Inferior parietal cortex (tissue), 1 donor: ENCODE measurements at regions not wholly inside any gene's neighbourhood (a gene's known extent, or its start where the extent isn't known, plus 50 kb on each side); places are given as distances from the start of the nearest gene placed in this dataset.
"Not testable (repeated sequence)": the region's sequence is repeated elsewhere in the genome, so short reads cannot be mapped to it uniquely, and the experiment has no call there.

Experiments used
- DNase-seq: peaks from one replicate; pipeline ENCODE4 v3.0.0-alpha.2; 2016; ENCODE audit errors: extremely low spot score

DNA sequence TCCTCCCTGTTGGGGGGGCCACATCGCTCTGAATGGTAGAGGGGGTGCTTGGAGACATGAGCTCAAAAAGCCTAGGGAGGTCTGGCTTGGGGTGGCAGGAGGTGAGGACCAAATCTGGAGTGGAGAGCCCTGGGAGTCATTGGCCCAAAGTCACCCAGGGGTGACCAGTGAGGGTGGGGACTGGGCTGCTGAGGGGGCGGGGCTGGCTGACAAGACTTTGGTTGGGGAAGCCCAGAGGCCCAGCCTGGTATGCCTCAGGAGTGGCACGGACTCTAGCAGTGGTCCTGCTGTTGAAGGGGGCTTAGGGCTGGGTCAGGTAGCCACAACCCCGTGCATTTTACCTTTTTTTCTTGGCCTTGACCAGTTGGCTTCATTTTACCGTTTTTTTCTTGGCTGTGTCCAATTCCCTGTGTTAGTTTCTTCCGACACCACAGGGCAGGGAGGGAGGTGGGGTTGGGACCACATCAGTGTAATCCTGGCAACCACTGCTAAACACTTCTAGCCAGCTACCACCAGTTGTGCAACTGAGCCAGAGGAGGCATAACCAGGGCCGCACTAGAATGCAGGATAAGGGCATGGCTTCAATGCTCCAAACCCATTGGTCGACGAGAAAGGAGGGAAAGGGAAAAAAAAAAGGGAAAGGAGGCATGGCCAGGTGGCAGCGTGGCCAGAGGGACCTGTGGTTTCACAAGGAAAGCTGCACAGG lies 105.3 kb upstream of the C2CD4B start:
- DNase-seq, result no peak

DNA sequence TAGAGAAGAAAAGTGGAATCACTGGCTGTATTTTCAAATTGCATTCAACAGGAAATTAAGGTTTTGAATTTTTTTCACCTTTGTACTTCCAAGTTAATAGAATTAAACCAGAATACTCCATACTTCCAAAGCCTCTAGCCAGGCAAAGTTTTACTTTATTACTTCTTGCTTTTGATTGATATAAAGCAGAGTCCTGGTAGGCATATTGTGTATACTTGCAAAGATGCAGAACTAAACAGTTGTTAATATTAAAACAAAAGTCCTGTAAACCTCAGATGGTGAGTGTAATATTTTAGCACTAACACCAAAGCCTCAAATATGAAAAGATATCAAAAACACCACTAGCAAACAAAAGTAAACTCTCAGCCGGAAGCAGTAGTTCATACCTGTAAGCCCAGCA lies 107.2 kb upstream of the C2CD4B start:
- DNase-seq, result no peak

DNA sequence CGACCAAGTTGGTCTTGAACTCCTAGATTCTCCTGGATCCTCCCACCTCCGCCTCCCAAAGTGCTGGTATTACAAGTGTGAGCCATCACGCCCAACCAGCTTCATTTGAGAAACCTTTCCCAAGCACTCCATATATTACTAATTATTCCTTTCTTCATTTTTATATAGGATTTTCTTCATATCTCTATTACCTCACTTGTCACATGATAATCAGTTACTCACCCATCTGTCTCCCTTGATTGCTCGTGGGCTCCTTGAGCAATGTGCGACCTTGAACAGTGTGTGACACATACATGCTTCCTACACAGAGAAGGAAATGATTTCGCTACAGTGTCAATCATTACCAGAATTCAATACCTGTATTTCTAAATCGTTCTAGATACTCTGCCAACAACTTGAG lies 110.7 kb upstream of the C2CD4B start:
- no peak for DNase-seq

DNA sequence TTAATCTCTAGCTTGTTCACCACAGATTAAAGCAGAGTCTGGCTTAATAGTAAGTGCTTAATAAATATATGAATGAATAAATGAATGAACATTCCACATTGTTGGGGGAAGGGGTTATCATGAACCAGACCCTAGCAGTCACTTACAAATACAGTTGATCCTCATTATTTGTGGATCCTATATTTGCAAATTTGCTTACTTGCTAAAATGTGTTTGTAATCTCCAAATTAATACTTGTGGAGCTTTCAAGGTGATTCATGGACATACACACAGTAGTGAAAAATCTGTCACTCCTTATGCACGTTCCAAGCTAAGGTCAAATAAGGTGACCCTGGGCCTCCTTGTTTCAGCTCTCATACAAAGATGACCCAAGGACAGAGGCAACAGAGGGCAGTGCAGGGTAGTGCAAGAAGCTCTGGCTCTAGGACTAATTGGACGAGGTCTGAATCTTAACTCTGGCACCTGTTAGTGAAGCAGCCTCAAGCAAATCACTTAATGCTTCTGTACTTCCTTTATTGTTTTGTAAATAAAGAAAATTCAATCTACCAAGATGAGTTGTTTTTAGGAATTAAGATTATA lies 112.8 kb upstream of the C2CD4B start:
- no peak for DNase-seq

DNA sequence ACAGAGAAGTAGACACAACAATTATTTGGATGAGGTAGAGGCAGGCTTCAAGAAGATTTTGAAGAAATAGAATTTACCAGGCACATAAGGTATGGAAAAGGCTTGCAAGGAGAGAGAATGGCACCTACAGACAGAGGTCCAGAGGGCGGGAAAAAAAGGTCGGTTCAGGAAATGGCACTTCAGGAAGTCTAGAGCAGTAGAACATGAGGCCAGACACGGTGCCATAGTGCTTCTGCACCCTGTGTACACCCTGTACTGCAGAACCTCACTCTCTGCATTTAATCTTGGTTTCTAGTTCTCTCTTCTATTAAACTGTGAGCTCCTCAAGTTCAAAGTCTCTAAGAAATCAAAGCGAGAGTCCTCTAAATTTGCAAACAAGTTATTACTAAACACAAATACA lies 113.4 kb upstream of the C2CD4B start:
- DNase-seq, result no peak

DNA sequence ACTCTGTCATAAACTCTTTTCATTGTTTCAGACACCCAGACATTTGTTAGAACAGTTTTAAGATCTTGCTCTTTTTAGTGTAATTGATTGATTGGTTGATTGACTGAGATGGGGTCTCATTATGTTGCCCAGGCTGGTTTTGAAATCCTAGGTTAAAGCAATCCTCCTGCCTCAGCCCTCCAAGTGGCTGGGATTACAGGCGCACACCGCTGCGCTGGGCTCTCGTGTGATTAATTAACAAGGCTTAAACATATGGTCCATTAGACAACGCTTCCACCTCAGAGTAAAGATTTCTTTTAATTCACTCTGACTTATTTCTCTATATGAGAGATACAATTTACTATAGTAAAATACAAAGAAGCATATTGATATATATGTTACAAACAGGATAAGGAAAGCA lies 114.0 kb upstream of the C2CD4B start:
- DNase-seq, result no peak

DNA sequence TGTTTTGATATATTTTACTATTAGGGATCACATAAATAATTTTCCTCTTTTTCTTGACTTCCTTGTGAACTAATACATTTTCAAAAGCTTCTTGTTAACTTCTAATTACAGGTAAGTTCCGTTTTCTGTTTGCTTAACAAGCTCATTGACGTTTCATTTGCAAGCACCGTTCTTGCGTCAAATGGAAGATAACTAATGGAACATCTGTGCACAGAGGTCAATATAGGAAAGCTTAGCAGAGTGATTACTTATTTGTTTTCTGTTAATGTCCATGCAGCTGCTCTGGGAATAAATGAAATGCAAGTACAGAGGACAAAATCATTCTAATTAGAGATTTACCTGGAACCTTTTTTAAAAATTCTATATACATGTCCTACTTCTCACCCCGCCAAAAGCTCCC lies 115.5 kb upstream of the C2CD4B start:
- DNase-seq, result no peak

DNA sequence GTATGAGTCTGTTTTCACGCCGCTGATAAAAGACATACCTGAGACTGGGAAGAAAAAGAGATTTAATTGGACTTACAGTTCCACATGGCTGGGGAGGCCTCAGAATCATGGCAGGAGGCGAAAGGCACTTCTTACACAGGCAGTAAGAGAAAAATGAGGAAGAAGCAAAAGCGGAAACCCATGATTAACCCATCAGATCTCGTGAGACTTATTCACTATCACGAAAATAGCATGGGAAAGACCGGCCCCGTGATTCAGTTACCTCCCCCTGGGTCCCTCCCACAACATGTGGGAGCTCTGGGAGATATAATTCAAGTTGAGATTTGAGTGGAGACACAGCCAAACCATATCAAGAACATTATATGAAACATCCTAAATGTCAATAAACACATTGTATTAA lies 116.7 kb upstream of the C2CD4B start:
- not testable (repeated sequence) for DNase-seq

DNA sequence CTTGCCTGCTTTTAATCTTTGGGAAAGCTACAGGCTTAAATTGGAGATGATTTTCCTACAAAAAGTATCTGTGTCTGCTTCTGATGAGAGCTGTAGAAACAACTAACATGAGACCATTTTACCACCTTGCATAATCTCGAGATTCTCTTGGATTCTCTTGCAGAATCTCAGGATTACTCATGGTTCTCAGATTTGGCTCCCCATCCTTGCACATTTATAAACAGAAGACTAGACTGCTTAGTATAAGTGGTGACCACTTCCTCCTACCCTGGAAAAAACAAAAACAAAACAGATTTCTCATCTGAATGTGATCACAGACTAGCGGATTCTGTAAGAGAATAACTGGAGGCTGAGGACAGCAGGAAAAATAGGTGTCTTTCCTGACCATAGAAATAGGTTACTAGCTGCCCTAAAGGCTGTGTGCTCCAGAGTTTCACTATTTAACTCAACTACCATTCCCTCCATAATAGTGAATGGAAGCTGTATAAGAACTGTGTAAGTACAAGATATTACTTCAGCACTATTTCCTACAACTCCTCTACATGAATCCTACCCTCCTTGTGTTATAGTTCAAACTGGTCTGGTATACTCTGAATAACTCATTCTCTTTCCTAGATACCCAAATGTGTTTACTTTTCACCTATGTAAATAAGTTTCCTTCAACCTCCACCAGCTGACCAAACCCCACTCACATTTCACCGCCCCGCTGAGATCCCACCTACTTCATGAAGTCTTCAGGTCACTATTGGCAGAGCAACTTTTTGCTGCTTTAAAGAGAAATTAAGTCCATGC lies 122.2 kb upstream of the C2CD4B start:
- no peak for DNase-seq

DNA sequence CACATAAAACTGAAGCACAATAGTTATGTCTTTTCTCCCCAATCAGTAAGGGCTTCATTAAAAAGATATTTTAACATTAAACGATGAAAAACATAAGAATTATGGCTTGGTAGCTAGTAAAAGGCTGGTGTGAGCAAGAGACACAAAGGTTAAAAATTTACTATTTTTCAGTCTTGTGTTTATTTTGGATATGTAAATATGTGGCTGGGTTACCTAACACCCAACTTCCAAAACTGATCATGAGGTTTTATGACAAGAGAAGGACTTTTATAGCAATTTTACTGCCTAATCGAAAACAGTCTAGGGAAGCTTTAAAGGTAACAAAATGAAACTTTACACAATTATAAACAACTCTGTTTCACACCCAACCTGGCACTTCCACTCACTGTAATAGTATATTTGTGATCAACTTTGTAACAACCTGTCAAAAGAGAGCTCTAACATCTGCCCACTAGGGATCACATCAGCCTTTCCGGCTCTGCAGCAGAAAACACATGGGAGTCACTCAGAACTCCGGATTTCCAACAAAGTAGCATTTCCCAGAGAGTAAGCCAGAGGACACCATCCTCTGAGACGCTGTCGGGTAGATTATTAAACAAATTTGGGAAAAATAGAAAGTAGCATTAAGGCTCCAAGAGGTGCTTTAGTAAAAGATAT lies 123.4 kb upstream of the C2CD4B start:
- no peak for DNase-seq

DNA sequence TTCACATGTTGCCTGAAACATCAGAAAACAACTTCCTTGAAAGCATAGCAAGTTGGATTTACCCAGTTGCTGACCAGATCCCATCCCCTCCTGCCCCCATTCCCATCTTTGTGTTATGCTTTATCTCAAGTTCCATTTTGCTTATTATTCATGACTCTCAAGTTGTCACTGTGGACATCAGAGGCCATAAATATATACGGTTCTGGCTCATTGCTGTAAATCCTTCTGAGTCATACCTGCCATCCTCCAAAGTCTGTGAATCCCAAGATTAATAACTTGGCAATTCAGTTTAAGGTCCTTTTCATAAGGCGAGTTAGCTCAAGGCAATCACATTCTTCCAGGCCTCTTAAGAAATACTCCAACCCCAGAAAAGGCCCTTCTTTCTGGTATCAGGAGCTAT lies 126.2 kb upstream of the C2CD4B start:
- DNase-seq, result no peak

DNA sequence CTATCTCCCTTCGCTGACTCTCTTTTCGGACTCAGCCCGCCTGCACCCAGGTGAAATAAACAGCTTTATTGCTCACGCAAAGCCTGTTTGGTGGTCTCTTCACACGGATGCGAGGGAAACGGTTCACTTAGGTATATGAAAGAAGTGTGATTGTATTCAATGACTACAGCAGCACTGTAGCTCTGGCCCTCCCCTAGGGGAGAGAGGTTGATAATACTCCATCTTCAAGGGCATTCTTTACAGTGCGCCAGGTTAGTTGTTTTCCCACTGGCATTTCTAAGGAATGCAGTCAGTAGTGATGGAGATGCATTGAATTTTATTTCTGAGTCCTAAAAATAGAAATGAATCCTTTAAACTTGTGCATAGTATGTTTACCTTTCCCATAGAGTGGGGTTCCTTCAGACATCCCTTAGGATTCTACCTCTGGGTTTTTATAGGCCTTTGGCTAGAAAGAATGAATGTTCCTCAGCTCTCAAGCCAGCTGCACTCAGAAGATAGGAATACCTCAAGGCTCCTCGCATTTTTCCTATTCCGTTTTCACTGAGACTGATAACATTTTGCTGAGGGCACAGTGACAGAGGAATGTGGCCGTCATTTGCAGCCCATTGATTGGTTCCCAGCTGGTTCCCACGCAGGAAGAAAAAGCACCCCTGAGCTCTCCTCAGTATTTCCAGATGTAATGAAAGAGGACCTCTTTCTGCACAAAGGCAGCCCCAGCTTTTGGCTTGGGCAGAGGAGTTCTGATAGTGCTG lies 131.8 kb upstream of the C2CD4B start:
- DNase-seq, result no peak

DNA sequence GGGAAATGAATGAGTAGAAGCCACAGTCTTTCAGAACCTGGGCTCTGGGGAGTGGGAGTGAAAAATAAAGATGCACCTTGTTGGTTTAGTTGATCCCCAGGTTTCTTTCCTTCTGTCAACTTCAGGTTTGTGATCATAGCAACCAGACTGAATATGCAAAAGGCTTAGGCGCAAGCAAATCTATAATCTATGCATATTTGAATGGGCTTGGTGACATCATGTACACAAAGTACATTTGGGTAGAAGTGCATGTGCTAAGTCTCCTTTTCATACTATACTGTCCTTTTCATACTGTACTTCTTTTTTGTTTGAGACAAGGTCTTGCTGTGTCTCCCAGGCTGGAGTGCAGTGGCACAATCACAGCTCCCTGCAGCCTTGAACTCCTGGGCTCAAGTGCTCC lies 132.4 kb upstream of the C2CD4B start:
- no peak for DNase-seq

DNA sequence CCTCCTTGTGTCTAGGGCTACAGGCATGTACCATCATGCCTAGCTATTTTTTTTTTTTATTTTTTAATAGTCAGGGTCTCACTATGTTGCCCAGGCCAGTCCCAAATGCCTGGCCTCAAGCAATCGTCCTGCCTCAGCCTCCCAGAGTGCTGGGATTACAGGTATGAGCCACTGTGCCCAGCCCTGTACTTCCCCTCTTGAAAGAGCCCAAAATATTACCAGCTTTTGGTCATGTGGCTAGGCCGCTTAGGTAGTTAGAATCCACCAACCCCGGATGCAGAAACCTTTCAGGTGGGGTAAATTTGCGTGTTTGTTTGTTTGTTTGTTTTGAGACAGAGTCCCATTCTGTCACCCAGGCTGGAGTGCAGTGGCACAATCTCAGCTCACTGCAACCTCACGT lies 132.8 kb upstream of the C2CD4B start:
- no peak for DNase-seq

DNA sequence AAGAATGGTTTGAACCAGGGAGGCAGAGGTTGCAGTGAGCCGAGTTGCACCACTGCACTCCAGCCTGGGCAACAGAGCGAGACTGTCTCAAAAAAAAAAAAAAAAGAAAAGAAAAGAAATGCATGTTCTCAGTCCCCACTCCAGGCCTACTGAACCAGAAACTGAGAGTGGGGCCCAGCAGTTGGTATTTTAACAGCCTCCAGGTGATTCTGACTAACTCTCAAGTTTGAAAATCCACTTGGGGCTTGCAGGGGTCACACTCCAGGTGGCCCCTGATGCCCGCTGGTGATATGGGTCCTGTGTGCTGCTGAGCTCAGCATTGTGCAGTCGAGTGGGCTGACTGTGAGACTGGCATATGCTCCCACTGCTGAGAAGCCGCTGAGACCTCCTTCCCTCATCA lies 133.7 kb upstream of the C2CD4B start:
- no peak for DNase-seq

DNA sequence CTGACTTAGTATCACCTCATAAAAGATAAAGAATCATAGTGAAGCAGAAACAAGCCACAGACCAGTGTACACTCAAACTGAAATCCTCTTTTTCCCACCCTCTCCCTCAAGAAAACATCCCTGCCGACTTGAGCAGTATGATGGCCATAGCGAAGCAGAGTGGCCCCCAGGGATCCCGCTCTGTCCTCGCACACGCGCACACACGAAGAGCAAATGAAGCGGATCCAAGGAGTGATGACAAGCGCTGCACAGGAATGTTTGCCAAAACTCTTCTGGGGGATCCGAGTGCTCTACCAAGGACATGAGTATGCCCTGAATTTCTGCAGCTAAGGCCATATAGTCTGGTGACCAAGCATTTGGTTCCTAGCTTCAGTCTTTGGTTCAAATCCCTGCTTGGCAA lies 134.5 kb upstream of the C2CD4B start:
- DNase-seq, result no peak

DNA sequence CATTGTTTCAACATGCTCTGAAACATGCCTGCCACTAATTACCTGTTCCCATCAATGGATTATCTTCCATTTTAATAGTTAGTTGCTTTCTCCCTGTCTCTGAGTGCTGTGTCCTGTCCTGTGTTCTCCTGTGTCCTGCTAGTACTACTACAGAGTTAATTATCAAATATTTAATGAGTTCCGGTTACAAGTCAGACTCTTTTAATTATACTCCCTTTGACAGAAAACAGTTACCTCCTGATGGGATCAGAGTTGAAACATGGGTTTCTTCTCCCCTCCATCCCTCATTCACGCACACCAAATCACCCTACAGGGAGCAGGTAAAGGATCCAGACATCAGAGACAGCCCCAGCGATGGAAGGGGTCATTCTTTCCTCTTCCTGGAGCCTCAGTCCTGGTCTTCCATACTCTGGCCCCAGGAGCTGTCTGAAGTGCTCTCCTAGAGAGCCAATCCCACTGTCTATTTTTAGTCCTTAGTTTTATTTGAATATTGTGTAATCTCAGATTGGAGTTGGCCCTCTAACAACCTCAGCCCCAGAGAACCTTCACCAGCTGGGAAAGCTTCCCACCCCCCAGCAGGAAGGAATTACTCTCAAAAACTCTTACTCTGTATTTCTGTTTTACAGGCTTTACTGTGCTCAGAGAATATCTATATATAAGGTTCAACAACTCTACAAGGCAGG lies 137.0 kb upstream of the C2CD4B start:
- DNase-seq, result no peak

DNA sequence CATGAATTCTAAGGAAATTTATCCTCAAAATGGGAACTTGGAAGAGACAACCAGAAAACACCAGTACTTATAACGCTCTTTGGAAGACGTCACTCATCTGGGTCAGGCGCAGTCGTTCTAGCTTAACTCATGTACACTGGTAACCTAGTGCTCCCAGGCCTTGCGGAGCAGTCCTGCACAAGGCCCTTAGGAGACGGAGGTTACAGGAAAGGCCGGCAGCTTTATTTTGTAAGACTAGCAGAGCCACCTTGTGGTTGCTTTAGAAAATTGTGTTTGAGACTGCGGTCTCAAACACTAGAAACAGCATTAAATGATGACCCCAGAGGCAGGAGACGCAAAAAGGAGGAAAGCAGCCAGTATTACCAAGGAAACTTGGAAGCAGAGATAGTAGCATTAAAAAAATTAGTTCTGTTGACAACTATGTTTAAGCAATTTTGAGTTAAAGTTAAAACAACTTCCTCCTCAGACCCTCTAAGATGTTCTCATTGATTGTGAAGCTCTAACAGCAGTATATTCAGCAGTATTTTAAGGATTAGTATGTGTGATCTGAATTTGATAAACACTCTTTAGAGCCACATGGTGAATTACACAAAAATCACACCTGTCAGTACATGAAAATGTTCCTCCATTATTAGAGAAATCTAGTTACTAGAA lies 141.9 kb upstream of the C2CD4B start:
- DNase-seq, result peak; percentile 78

DNA sequence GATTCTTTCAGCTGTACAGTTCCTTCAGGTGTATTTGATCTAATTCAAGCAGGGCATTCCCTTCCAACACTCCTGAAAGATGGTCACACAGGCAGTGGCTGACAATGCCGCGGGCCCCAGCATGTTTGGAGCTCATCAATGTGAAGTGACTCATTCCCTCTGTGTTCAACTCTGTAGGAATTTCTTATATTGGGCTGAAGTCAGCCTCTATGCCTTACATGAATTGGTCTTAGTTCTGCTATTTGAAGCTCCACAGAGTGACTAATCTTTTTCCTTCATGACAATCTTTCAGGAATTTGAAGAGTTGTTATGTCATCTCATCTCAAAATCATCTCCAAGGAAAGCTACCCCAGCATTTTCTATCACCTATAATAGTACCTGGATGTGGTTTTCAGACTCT lies 142.5 kb upstream of the C2CD4B start:
- no peak for DNase-seq

DNA sequence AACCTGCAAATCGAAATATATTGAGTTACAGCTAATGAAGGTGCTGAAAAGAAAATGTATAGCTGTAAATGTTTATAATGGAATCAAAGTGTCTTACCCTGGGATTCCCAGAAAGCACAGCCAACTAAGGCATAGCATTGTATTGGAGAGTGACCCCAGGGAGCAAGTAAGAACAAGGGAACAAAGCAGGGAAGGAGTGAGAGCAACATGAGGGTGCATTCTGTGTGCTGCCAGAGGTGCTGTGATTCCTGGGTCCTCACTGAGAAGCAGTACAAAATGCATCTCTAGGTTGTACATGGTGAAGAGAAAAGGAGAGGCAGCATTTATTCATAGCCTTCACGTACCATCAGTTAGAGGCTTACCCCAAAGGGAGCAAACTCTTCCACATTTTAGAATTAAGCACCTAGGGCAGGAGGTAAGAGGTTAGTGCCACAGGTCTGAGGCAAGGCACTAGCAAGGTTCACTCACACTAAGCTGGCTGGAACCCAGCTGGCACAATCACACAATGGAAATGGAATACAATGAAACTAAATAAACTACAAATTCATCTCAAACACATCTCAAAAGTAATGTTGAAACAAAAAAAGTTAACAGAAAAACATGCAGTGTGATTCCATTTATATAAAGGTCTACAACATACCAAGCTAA lies 151.5 kb upstream of the C2CD4B start:
- DNase-seq, result no peak
